Central memory CD8-positive, alpha-beta T cell (primary cell): ENCODE measurements at regions not wholly inside any gene's neighbourhood (a gene's known extent, or its start where the extent isn't known, plus 50 kb on each side); places are given as distances from the start of the nearest gene placed in this dataset.

Experiments used
- ATAC-seq: fragments of 150-1000 bp; cut with Tn5 transposase; replicated peaks from 2 replicates; pipeline ENCODE4 v1.10.0; 2022; ENCODE audit warnings: mild to moderate bottlenecking, moderate FRiP score, moderate number of reproducible peaks; ENCODE audit not compliant: poor library complexity, severe bottlenecking; ENCODE audit errors: extremely low read depth
- DNase-seq, 2 donors: peaks; one replicate each; pipeline ENCODE4 v3.0.0; 2021; ENCODE audit warnings: low spot score in 2 of 2
- H3K27ac Mint-ChIP-seq: one replicate; pipeline ENCODE4 v1.8.0; 2022; ENCODE audit warnings: low read depth, mild to moderate bottlenecking, moderate library complexity, mixed read lengths
- H3K27me3 Mint-ChIP-seq: one replicate; pipeline ENCODE4 v1.8.0; 2022; ENCODE audit warnings: mixed read lengths
- H3K36me3 Mint-ChIP-seq: one replicate; pipeline ENCODE4 v1.8.0; 2022; ENCODE audit warnings: mild to moderate bottlenecking, moderate library complexity, mixed read lengths; ENCODE audit not compliant: insufficient read depth
- H3K4me1 Mint-ChIP-seq: one replicate; pipeline ENCODE4 v1.8.0; 2022; ENCODE audit warnings: mixed read lengths
- H3K4me3 Mint-ChIP-seq: one replicate; pipeline ENCODE4 v1.8.0; 2022; ENCODE audit warnings: mild to moderate bottlenecking, moderate library complexity, mixed read lengths
- H3K9me3 Mint-ChIP-seq: one replicate; pipeline ENCODE4 v1.8.0; 2022; ENCODE audit warnings: mixed read lengths

DNA sequence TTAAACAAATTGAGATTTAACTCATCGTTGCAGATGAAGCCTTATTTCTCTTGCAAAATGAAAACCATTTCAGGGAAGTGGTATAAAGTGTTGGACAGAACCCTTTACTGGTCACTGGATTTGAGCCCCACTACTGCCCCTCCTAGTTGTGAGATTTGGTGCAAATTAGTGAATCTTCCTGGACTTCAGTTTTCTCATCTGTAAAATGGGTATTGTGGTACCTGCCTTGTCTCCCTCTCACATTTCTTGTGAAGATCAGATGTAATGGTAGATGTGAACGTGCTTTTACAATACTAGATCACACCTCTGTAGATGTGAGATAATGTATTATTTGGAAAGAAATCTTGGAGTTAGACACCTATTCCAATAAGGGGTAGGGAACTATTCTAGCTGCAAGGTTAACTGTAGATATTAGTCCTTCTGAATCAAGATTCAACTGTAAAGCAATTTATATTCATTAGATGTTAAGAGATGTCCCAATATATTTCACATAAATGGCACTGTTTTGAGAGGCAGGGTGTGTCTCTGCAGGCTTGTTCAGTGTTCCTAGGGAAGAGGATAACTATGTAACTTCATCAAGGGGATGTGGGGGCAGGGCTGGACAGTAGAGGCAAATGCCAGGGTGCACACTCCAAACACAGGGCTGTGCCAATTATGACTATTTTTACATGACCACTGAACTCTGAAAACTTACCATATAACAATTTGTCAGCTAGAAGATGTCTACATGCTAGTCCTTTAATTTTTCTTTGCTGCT is 112.4 kb upstream of the PFN2 start:
- ATAC-seq = no peak
- H3K4me1 Mint-ChIP-seq = no peaks in the 10 kb centered on the region
- H3K27ac Mint-ChIP-seq = no peak overlapping the region
- H3K9me3 Mint-ChIP-seq = no peaks in the 10 kb centered on the region
- no peak overlapping the region for H3K4me3 Mint-ChIP-seq
- H3K36me3 Mint-ChIP-seq = no peaks in the 10 kb centered on the region
- H3K27me3 Mint-ChIP-seq = peaks cover 12% of the 10 kb centered on the region
- no peak for DNase-seq

DNA sequence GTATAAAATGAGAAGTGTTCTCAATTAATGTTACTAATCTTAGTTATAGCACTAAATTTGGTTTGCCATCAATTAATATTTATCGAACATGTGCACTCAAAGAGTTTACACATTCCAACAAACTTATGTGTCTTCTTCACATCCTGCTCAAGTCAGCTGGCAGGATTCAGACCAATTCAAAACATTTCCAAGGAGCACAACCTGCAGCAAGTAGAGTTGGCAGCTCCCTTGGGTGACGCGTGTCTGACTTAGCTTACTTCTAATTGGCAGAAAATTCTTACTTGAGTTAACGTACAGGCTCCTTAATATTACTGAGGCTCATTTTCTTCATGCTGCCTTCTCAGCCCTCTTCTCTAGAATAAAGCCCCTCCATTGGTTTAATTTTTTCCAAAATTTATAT is 110.4 kb upstream of the PFN2 start:
- H3K27me3 Mint-ChIP-seq = peaks cover 11% of the 10 kb centered on the region
- no peak for ATAC-seq
- no peak overlapping the region for H3K27ac Mint-ChIP-seq
- H3K9me3 Mint-ChIP-seq = no peaks in the 10 kb centered on the region
- H3K4me3 Mint-ChIP-seq = no peak overlapping the region
- no peaks in the 10 kb centered on the region for H3K4me1 Mint-ChIP-seq
- DNase-seq = no peak
- no peaks in the 10 kb centered on the region for H3K36me3 Mint-ChIP-seq

DNA sequence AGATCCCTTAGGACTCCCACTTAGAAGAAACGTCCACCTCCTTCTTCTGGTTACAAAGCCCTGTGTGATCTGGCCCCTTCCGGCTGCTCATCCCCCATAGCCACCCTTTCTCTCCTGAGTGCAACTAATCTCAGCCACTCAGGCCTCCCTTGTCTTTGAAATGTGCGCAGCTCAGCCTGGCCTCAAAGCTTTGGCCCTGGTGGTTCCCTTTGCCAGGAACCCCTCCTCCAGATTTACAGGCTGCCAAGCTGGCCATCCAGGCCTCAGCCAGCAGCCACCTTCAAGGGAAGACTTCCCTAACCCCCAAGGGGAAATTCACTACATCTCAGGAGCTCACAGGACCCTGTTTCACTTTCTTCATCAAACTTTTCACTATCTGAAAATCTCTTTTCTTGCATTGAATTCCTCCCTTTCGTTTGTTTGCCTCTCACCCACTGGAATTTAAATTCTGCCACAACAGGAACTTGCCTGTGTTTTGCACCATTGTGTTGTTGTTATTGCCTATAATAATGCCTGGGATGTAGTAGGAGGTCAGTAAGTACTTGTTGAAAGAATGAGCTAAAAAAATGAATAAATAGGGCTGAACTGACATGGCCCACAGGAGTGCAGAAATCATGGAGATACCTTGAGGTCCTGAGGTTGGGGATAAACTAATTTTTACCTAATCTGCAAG is 109.5 kb upstream of the PFN2 start:
- no peaks in the 10 kb centered on the region for H3K36me3 Mint-ChIP-seq
- no peaks in the 10 kb centered on the region for H3K4me1 Mint-ChIP-seq
- H3K4me3 Mint-ChIP-seq = no peak overlapping the region
- no peak overlapping the region for H3K27ac Mint-ChIP-seq
- peaks cover 9% of the 10 kb centered on the region for H3K27me3 Mint-ChIP-seq
- DNase-seq (no peak), ATAC-seq (no peak)
- H3K9me3 Mint-ChIP-seq = no peaks in the 10 kb centered on the region

DNA sequence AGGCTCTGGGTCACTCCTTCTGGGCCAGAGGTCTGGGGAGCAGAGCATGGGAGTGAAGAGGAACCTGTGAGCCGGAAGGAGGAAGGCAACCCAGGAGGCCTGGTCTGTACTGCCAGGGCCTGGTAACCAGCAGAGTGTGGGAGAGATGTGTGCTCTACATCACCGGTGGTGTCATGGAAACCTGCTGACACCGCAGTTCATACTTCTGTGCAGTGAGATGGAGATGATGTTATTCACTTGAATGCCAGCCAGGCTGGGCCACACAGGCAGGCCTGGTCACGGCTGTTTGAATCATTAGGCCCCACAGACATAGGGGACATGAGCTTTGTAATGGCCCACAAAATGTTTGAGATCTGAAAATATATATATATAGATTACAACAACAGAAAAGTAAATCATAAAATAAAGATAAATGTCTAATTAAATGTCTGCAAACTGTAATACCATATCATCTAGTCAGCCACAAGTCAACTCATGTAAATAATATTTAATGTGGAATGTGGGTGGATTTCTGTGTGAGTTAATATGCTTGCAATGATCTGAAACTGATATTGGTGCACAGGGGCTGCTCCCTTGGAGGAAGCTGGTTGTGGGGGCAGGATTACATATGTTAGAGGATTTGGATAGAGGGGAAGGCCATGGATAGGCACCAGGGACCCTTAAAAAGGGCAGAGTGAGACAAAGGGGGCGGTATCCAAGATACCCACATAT is 108.5 kb upstream of the PFN2 start:
- H3K9me3 Mint-ChIP-seq = no peaks in the 10 kb centered on the region
- no peak overlapping the region for H3K4me3 Mint-ChIP-seq
- ATAC-seq = no peak
- H3K4me1 Mint-ChIP-seq = no peaks in the 10 kb centered on the region
- no peaks in the 10 kb centered on the region for H3K36me3 Mint-ChIP-seq
- no peak for DNase-seq
- no peak overlapping the region for H3K27ac Mint-ChIP-seq
- peaks cover 3% of the 10 kb centered on the region for H3K27me3 Mint-ChIP-seq

DNA sequence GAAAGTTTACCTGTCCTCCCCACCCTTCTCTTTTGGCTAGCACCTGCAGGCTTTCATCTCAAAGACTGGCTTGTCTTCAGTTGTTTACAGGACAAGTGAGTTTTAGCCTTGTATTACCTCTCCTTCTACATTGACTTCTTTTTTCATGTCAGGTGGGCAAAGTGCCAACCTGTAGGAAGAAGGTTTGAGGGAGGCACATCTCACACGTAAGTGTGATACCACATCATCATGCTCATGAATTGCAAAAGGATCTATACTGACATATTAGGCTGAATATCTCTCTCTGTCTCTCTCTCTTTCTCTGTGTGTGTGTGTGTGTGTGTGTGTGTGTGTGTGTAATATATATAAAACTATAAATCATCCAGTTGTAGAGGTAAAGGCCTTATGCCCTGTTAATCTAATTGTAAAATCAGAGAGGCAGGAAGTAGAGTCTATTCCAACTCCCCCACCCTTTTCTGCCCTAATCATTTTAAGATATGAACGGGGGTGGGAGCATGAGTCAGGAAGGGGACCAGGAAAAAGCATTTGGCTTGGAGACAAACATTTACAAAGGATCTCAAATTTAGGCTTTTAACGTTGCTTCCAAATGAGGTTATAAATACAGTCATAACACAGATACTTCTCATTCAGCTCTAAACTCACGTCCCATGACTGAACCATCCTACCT is 107.0 kb upstream of the PFN2 start:
- Mint-ChIP-seq H3K4me3 (no peak overlapping the region), H3K9me3 (no peaks in the 10 kb centered on the region), H3K27me3 (peaks cover 18% of the 10 kb centered on the region), H3K27ac (no peak overlapping the region), H3K4me1 (no peaks in the 10 kb centered on the region), H3K36me3 (no peaks in the 10 kb centered on the region)
- no peak for DNase-seq
- ATAC-seq = no peak

DNA sequence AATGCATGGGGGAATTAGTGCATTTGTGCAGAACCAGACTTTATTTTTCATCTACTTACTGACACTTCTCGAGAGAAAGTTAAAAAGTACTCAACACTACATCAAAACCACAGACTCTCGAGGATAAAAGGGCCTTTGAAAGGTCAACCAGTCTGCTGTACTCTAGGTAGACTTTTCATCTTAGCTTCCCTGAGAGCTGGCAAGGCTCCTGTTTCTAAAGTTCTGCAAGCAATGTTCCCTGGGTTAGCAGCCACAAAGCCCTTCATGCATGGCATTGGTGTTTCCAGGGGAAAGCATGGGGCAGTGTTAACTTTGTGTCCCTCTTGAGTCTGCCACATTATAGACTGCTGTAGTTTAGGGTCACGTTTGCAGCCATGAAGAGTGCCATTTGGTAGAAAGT is 106.4 kb upstream of the PFN2 start:
- ATAC-seq (no peak), DNase-seq (no peak)
- Mint-ChIP-seq H3K27me3 (peaks cover 24% of the 10 kb centered on the region), H3K36me3 (no peaks in the 10 kb centered on the region), H3K4me1 (no peaks in the 10 kb centered on the region), H3K4me3 (no peak overlapping the region), H3K9me3 (no peaks in the 10 kb centered on the region), H3K27ac (no peak overlapping the region)

DNA sequence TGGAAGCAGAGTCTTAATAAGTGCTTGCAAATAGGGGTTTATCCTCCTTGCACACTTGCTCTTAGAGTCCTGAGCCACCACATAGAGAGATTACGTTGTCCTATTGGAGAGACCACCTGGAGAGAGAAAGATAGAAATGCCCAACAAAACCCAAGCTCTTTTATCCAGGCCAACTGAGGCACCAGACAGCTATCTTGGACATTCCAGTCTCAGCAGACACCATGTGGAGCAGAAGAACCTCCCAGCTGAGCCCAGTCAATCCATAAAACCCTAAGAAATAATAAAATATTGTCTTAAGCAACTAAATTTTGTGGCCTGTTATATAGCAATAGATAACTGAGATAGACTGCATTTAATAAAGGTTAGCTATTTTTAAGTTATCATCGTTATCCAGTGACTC is 105.7 kb upstream of the PFN2 start:
- DNase-seq (no peak), ATAC-seq (no peak)
- peaks cover 27% of the 10 kb centered on the region for H3K27me3 Mint-ChIP-seq
- no peaks in the 10 kb centered on the region for H3K9me3 Mint-ChIP-seq
- no peaks in the 10 kb centered on the region for H3K36me3 Mint-ChIP-seq
- no peak overlapping the region for H3K4me3 Mint-ChIP-seq
- H3K27ac Mint-ChIP-seq = no peak overlapping the region
- H3K4me1 Mint-ChIP-seq = no peaks in the 10 kb centered on the region

DNA sequence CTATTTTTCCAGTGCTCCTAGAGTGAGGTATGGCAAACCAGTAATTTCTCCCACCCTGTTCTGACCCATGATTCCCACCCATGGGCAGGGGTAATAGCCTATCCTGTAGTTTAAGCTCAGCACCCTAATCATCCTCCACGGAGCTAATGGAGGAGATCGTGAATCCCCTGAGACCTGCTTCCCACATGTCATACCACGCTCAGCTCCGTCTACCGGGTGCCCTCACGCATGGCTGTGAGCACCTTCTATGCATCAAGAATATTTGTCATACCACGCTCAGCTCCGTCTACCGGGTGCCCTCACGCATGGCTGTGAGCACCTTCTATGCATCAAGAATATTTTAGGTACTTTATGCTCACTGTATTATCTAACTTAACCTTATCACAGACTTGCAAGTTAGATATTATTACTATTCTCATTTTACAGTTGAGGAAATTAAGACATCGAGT is 104.7 kb upstream of the PFN2 start:
- no peaks in the 10 kb centered on the region for H3K4me1 Mint-ChIP-seq
- peaks cover 37% of the 10 kb centered on the region for H3K27me3 Mint-ChIP-seq
- H3K4me3 Mint-ChIP-seq = no peak overlapping the region
- H3K9me3 Mint-ChIP-seq = no peaks in the 10 kb centered on the region
- no peak overlapping the region for H3K27ac Mint-ChIP-seq
- DNase-seq (no peak), ATAC-seq (no peak)
- no peaks in the 10 kb centered on the region for H3K36me3 Mint-ChIP-seq

DNA sequence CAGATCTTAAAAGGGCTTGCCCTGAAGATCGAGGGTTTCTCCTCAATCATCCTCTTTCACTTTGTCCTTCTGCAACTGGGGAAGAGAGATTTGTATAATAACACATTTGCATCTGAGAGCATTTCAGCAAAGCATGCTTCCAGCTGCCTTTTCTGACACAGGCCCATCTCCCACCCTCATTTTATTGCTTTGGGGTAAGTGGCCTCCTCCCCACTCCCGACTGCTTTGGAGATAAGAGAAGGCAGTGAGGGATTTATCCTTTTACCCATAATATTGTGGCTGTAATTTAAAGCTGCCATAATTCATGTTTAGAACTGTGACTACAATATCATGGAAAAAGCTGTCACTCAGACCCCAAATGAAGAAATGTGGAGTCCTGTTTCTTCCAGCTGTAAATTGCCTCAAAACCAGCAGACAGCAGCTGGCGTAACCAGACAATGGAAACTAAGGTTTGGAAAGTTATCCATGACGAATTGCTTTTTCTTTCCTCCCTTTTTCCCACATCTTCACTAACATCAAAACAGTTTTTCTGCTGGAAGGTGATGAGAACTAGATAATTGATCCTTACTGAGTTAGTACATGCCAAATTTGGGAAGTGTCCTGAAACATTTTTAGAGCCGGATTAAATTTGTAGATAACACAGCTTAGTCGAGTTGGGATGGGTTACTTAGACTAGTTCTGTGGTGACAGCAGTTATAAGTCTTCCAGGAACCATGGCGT is 104.2 kb upstream of the PFN2 start:
- no peak overlapping the region for H3K27ac Mint-ChIP-seq
- no peaks in the 10 kb centered on the region for H3K9me3 Mint-ChIP-seq
- peaks cover 39% of the 10 kb centered on the region for H3K27me3 Mint-ChIP-seq
- no peak overlapping the region for H3K4me3 Mint-ChIP-seq
- DNase-seq = no peak
- H3K36me3 Mint-ChIP-seq = no peaks in the 10 kb centered on the region
- ATAC-seq = no peak
- no peaks in the 10 kb centered on the region for H3K4me1 Mint-ChIP-seq

DNA sequence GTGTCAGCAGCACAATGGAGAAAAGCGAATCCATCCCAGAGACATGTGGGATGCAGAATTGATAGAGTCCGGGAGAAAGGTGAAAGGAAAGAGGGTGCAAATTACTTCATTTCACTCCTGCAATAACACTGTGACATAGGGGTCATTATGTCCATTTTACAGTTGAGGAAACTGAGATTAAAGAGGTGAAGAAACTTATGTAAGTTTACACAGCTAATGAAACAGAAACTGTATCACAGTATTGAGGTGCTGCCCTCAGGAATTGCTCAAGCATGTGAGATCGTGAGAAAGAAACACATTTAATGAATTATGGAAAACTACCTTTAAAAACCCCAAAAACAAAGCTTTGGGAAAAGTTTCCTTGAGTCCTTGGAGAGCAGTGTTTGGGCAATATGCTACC is 103.6 kb upstream of the PFN2 start:
- ATAC-seq (no peak), DNase-seq (no peak)
- peaks cover 45% of the 10 kb centered on the region for H3K27me3 Mint-ChIP-seq
- no peak overlapping the region for H3K4me3 Mint-ChIP-seq
- H3K9me3 Mint-ChIP-seq = no peaks in the 10 kb centered on the region
- H3K27ac Mint-ChIP-seq = no peak overlapping the region
- no peaks in the 10 kb centered on the region for H3K4me1 Mint-ChIP-seq
- no peaks in the 10 kb centered on the region for H3K36me3 Mint-ChIP-seq

DNA sequence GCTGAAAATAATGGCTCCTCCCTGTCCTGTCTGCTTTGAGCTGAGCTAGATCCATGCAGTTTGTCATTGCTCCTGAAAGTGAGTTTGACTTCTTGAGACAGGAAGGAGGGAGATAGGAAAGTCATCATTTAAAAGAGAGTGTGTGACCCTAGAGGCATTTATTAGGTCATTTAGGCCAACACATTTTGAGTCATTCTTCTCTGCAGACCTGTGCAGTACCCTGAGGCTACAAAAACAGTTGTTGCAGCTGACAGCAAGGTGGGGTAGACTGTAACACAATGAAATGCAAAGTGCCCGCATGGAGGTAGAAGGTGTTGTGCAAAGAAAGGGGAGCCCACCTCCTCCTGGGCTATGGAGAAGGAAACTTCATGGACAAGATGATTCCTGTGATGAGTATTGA is 102.8 kb upstream of the PFN2 start:
- Mint-ChIP-seq H3K9me3 (no peaks in the 10 kb centered on the region), H3K36me3 (no peaks in the 10 kb centered on the region)
- no peak for DNase-seq

DNA sequence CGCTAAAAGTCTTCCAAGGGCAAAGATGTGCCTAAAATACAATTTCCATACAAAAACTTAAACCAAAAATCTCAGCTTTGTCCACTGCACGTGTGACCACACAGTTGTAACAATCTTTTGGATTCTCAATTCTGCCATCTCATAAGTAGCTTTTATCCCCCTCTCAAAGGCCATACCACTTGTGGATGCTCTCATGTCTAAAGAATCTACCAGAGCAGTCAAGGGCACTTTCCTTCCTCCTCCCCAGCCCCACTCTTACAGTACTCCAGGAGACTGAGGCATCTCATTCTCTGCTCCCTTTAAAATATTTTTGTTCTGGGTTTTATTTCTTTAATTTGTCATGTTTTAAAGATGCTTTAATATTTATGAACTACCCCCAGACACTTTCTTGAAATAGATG is 102.3 kb upstream of the PFN2 start:
- no peaks in the 10 kb centered on the region for H3K4me1 Mint-ChIP-seq
- no peak overlapping the region for H3K27ac Mint-ChIP-seq
- H3K4me3 Mint-ChIP-seq = no peak overlapping the region
- H3K27me3 Mint-ChIP-seq = peaks cover 56% of the 10 kb centered on the region
- DNase-seq (no peak), ATAC-seq (no peak)
- no peaks in the 10 kb centered on the region for H3K36me3 Mint-ChIP-seq
- H3K9me3 Mint-ChIP-seq = no peaks in the 10 kb centered on the region

More for the DNA sequence above, 102.8 kb upstream of the PFN2 start:
- H3K27me3 Mint-ChIP-seq = peaks cover 51% of the 10 kb centered on the region
- no peak overlapping the region for H3K4me3 Mint-ChIP-seq
- H3K4me1 Mint-ChIP-seq = no peaks in the 10 kb centered on the region
- ATAC-seq = no peak
- no peak overlapping the region for H3K27ac Mint-ChIP-seq
